Sigmoid colon (tissue), 4 donors: ENCODE measurements at regions not wholly inside any gene's neighbourhood (a gene's known extent, or its start where the extent isn't known, plus 50 kb on each side); places are given as distances from the start of the nearest gene placed in this dataset.

Experiments
- POLR2A ChIP-seq, 2 donors: fragments of 450-650 bp; IDR thresholded peaks; one replicate each; pipeline ENCODE4 v1.6.1; 2016; ENCODE audit warnings: antibody characterized with exemption in 2 of 2, mild to moderate bottlenecking in 2 of 2, moderate library complexity in 2 of 2
- POLR2AphosphoS5 ChIP-seq, 4 donors: sonication (generic); formaldehyde crosslinking; IDR thresholded peaks; one replicate each; pipeline ENCODE4 v1.6.1; 2017; ENCODE audit warnings: antibody characterized with exemption in 4 of 4
- TF ChIP-seq, protein P1 (sequence below), 4 experiments: fragments of 450-650 bp in 3 of 4; fragments of 200-600 bp in 1 of 4; IDR thresholded peaks; one replicate each; pipeline ENCODE4 v1.5.1; 2016 to 2019; ENCODE audit warnings: antibody characterized with exemption in 4 of 4, mild to moderate bottlenecking in 3 of 4, moderate library complexity in 2 of 4

DNA sequence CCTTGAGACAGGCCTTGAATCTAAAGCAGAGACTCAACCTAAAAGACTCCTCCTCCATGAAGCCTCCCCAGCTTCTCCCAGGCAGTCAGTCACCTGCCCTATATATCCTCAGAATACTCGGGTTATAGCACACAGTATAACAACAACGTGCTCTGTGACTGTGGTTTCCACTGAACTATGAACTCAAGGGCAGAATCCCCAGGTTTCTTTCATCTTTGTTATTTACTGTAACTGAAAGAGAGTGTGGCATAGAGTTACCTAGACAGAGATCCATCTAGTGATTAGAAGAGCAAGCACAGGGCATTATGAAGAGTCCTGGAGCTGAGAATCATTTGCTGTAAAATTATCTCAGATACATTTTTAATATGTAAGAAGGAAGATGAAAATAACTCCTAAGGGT, 281.6 kb upstream of the ZNF521 start:
- TF ChIP-seq, protein P1, sequence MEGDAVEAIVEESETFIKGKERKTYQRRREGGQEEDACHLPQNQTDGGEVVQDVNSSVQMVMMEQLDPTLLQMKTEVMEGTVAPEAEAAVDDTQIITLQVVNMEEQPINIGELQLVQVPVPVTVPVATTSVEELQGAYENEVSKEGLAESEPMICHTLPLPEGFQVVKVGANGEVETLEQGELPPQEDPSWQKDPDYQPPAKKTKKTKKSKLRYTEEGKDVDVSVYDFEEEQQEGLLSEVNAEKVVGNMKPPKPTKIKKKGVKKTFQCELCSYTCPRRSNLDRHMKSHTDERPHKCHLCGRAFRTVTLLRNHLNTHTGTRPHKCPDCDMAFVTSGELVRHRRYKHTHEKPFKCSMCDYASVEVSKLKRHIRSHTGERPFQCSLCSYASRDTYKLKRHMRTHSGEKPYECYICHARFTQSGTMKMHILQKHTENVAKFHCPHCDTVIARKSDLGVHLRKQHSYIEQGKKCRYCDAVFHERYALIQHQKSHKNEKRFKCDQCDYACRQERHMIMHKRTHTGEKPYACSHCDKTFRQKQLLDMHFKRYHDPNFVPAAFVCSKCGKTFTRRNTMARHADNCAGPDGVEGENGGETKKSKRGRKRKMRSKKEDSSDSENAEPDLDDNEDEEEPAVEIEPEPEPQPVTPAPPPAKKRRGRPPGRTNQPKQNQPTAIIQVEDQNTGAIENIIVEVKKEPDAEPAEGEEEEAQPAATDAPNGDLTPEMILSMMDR (IDR thresholded peaks at IDR 0.05), result no peak
- TF ChIP-seq POLR2AphosphoS5 (IDR thresholded peaks at IDR 0.05) (no peak), POLR2A (IDR thresholded peaks at IDR 0.05) (no peak)
